ENCODE measurements at regions not wholly inside any gene's neighbourhood (a gene's known extent, or its start where the extent isn't known, plus 50 kb on each side); places are given as distances from the start of the nearest gene placed in this dataset.
"Not testable (repeated sequence)": the region's sequence is repeated elsewhere in the genome, so short reads cannot be mapped to it uniquely, and the experiment has no call there.

GRCh38 chr3:69683082-69683806 lies 56.0 kb upstream of the MITF start:
- Histone ChIP-seq H3K9me3 (no peaks in the 10 kb centered on the region), H3K4me3 (no peak overlapping the region), H3K4me1 (no peaks in the 10 kb centered on the region), H3K36me3 (no peaks in the 10 kb centered on the region), H3K27ac (no peak overlapping the region), H3K27me3 (no peaks in the 10 kb centered on the region)
- intact Hi-C loops (cut with DNase I; ENCODE audit: low total_unique reads): no loop called here
- no peak for DNase-seq
- 36 to 46% (median 42%) methylated on average over 4 of the region's 4 CpGs for WGBS, 5 donors
- no peak for TF ChIP-seq POLR2AphosphoS5 (IDR thresholded peaks at IDR 0.05)
- TF ChIP-seq EP300 (IDR thresholded peaks at IDR 0.05): no peak
- no peak for TF ChIP-seq POLR2A (IDR thresholded peaks at IDR 0.05)
- TF ChIP-seq, protein P1, sequence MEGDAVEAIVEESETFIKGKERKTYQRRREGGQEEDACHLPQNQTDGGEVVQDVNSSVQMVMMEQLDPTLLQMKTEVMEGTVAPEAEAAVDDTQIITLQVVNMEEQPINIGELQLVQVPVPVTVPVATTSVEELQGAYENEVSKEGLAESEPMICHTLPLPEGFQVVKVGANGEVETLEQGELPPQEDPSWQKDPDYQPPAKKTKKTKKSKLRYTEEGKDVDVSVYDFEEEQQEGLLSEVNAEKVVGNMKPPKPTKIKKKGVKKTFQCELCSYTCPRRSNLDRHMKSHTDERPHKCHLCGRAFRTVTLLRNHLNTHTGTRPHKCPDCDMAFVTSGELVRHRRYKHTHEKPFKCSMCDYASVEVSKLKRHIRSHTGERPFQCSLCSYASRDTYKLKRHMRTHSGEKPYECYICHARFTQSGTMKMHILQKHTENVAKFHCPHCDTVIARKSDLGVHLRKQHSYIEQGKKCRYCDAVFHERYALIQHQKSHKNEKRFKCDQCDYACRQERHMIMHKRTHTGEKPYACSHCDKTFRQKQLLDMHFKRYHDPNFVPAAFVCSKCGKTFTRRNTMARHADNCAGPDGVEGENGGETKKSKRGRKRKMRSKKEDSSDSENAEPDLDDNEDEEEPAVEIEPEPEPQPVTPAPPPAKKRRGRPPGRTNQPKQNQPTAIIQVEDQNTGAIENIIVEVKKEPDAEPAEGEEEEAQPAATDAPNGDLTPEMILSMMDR (IDR thresholded peaks at IDR 0.05): no peak

- not testable (repeated sequence) for DNase-seq, H3K27ac ChIP-seq, H3K4me3 ChIP-seq, H3K9me3 ChIP-seq, H3K27me3 ChIP-seq, H3K36me3 ChIP-seq, H3K4me1 ChIP-seq
- WGBS, 5 donors: 94 to 98% (median 95%) methylated on average over 16 to 30 of the region's 30 CpGs
- intact Hi-C loops (cut with DNase I; ENCODE audit: low total_unique reads): loop anchor here (10.0 kb wide), 1 partner anchor 513 kb away; no protein-coding TSS in a partner anchor
Observed at GRCh38 chr3:69677456-69677855, 61.8 kb upstream of the MITF start.

DNA sequence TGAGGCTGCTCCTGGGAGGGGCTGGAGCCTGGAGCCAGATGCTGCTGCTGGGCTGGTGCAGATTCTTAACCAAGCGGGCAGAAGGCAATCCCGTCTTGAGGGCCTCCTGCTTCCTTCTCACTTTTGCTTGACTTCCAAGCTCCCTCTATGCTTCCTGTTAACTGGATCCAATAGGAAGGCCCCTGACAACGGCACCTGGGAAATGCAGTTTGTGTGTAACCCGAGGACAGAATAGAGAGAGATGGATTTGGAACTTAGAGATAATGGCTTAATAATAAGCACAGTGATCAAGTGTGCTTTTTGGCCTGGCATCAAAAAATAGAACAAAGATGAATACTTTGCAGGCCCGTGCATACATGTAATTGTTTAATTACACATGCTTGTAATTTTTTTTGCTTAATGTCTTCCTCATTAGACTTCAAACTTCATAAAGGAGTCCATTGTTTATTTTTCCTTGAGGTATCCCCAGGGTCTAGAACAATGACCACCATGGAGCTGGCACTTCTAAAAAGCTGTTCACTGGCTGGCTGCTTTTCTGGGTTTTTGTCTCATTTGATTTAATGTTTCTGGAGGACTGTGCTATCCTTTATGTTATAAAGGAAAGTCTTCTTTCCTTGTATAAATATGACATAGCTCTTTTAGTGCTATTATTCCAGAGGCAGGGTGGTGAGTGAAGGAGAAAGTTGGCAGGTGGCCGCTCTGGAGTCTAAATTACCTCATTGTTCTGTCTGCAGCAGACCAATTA lies 63.3 kb upstream of the MITF start:
- TF ChIP-seq EP300 (IDR thresholded peaks at IDR 0.05): no peak
- no peak for TF ChIP-seq POLR2AphosphoS5 (IDR thresholded peaks at IDR 0.05)
- TF ChIP-seq, protein P1 (IDR thresholded peaks at IDR 0.05): no peak
- TF ChIP-seq POLR2A (IDR thresholded peaks at IDR 0.05): no peak
- H3K27ac ChIP-seq: no peak overlapping the region
- no peaks in the 10 kb centered on the region for H3K27me3 ChIP-seq
- H3K4me3 ChIP-seq: no peak overlapping the region
- intact Hi-C loops (cut with DNase I; ENCODE audit: low total_unique reads): loop anchor here (10.0 kb wide), 1 partner anchor 511 kb away; no protein-coding TSS in a partner anchor
- H3K36me3 ChIP-seq: no peaks in the 10 kb centered on the region
- no peaks in the 10 kb centered on the region for H3K9me3 ChIP-seq
- 39 to 53% (median 43%) methylated on average over 6 of the region's 6 CpGs for WGBS, 5 donors
- peak in 1 of 2 donors; percentile 47 for DNase-seq
- peaks cover 0 to 4% (median 0%) of the 10 kb centered on the region in 4 donors for H3K4me1 ChIP-seq

- H3K27me3 ChIP-seq: no peaks in the 10 kb centered on the region
- no peak overlapping the region for H3K4me3 ChIP-seq
- H3K36me3 ChIP-seq: no peaks in the 10 kb centered on the region
- no peak for TF ChIP-seq POLR2AphosphoS5 (IDR thresholded peaks at IDR 0.05)
- TF ChIP-seq POLR2A (IDR thresholded peaks at IDR 0.05): no peak
- no peak for TF ChIP-seq EP300 (IDR thresholded peaks at IDR 0.05)
- TF ChIP-seq, protein P1 (IDR thresholded peaks at IDR 0.05): no peak
- no peak overlapping the region for H3K27ac ChIP-seq
- intact Hi-C loops (cut with DNase I; ENCODE audit: low total_unique reads): loop anchor here (10.0 kb wide), 1 partner anchor 510 kb away; no protein-coding TSS in a partner anchor
- peaks cover 0 to 4% (median 0%) of the 10 kb centered on the region in 4 donors for H3K4me1 ChIP-seq
- H3K9me3 ChIP-seq: no peaks in the 10 kb centered on the region
- no peak for DNase-seq
- WGBS, 5 donors: 87 to 98% (median 96%) methylated on average over 3 of the region's 3 CpGs
Observed at GRCh38 chr3:69674752-69675151, 64.5 kb upstream of the MITF start.

Measured in stomach (tissue), 8 donors.